MM.1S (cell line): ENCODE measurements at regions not wholly inside any gene's neighbourhood (a gene's known extent, or its start where the extent isn't known, plus 50 kb on each side); places are given as distances from the start of the nearest gene placed in this dataset.

ENCODE experiments used
- DNase-seq: peaks from one replicate; pipeline ENCODE4 v3.0.0-alpha.2; 2015
- H2AFZ ChIP-seq: fragments of 300-600 bp; sonication (generic); 2 replicates; pipeline ENCODE4 v1.6.0; 2016; ENCODE audit warnings: antibody characterized with exemption, low read length
- H3F3A ChIP-seq: fragments of 300-600 bp; sonication (generic); 2 replicates; pipeline ENCODE4 v1.6.1; 2016; ENCODE audit warnings: mild to moderate bottlenecking, antibody characterized with exemption, low read length, moderate library complexity, mixed read lengths; ENCODE audit not compliant: insufficient read depth
- H3K27ac ChIP-seq: fragments of 300-600 bp; sonication (generic); 2 replicates; pipeline ENCODE4 v1.5.1; 2016; ENCODE audit warnings: mild to moderate bottlenecking, low read length
- H3K27me3 ChIP-seq: fragments of 300-600 bp; sonication (generic); replicated peaks from 2 replicates; pipeline ENCODE4 v1.6.0; 2016; ENCODE audit warnings: low read length; ENCODE audit not compliant: insufficient read depth
- H3K36me3 ChIP-seq: fragments of 300-600 bp; sonication (generic); replicated peaks from 2 replicates; pipeline ENCODE4 v1.6.1; 2016; ENCODE audit warnings: mild to moderate bottlenecking, low read length, mixed read lengths; ENCODE audit not compliant: insufficient read depth
- H3K4me1 ChIP-seq: fragments of 300-600 bp; sonication (generic); 2 replicates; pipeline ENCODE4 v1.6.1; 2016; ENCODE audit warnings: low read length, mixed read lengths
- H3K4me2 ChIP-seq: fragments of 300-600 bp; sonication (generic); 2 replicates; pipeline ENCODE4 v1.6.0; 2016; ENCODE audit warnings: low read depth, low read length
- H3K4me3 ChIP-seq: fragments of 300-600 bp; sonication (generic); 2 replicates; pipeline ENCODE4 v1.5.1; 2016; ENCODE audit warnings: low read length, mixed read lengths
- H3K79me2 ChIP-seq: fragments of 300-600 bp; sonication (generic); 2 replicates; pipeline ENCODE4 v1.6.1; 2016; ENCODE audit warnings: mixed run types, low read length, mixed read lengths
- H3K9ac ChIP-seq: fragments of 300-600 bp; sonication (generic); 2 replicates; pipeline ENCODE4 v1.6.1; 2016; ENCODE audit warnings: low read length, mixed read lengths
- H3K9me2 ChIP-seq: fragments of 300-600 bp; sonication (generic); replicated peaks from 2 replicates; pipeline ENCODE4 v1.6.1; 2016; ENCODE audit warnings: mild to moderate bottlenecking, low read length, mixed read lengths; ENCODE audit not compliant: insufficient read depth
- H3K9me3 ChIP-seq: fragments of 300-600 bp; sonication (generic); replicated peaks from 2 replicates; pipeline ENCODE4 v1.6.1; 2016; ENCODE audit warnings: mild to moderate bottlenecking, low read length, mixed read lengths; ENCODE audit not compliant: insufficient read depth
- H4K20me1 ChIP-seq: fragments of 300-600 bp; sonication (generic); 2 replicates; pipeline ENCODE4 v1.6.1; 2016; ENCODE audit warnings: mild to moderate bottlenecking, low read length, moderate library complexity, mixed read lengths; ENCODE audit not compliant: insufficient read depth
- EZH2 ChIP-seq: fragments of 300-600 bp; sonication (generic); optimal IDR thresholded peaks from 2 replicates; pipeline ENCODE3; 2017; ENCODE audit warnings: low read depth, mild to moderate bottlenecking, antibody characterized with exemption, low read length, mixed read lengths
- EZH2phosphoT487 ChIP-seq: fragments of 300-600 bp; sonication (generic); IDR thresholded peaks from 2 replicates; pipeline ENCODE4 v1.6.1; 2018; ENCODE audit warnings: antibody characterized with exemption, low read length
- TF ChIP-seq, protein P1 (sequence below): fragments of 300-600 bp; sonication (generic); IDR thresholded peaks from 2 replicates; pipeline ENCODE4 v1.5.1; 2016; ENCODE audit warnings: antibody characterized with exemption, low read length, mixed read lengths

DNA sequence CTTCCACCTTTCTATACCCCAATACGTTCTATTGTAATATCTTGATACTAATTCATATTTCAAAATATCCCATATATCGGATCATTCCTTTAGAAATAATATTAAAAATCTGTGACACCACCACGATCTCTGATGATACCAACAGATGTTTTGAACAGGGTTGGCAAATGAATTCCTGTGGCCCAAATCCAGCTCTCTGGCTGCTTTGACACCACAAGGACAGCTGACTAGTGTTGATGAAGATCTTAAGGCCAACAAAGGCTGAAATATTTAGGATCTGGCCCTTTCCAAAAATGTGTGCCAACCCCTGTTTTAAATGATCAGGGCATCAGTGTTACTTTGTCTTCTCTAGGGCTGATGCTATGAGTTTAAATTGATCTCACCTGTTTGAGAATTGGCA is 380.7 kb upstream of the PFKP start:
- Histone ChIP-seq H3K4me1 (no peaks in the 10 kb centered on the region), H2AFZ (no peak overlapping the region), H3K9me2 (no peaks in the 10 kb centered on the region), H3K9me3 (no peaks in the 10 kb centered on the region), H3F3A (no peaks in the 10 kb centered on the region), H4K20me1 (no peaks in the 10 kb centered on the region), H3K27ac (no peak overlapping the region), H3K4me2 (no peak overlapping the region), H3K36me3 (no peaks in the 10 kb centered on the region), H3K79me2 (no peaks in the 10 kb centered on the region), H3K27me3 (no peaks in the 10 kb centered on the region), H3K9ac (no peak overlapping the region), H3K4me3 (no peak overlapping the region)
- no peak for DNase-seq
- no peak for TF ChIP-seq EZH2
- no peak for TF ChIP-seq EZH2phosphoT487
- TF ChIP-seq, protein P1, sequence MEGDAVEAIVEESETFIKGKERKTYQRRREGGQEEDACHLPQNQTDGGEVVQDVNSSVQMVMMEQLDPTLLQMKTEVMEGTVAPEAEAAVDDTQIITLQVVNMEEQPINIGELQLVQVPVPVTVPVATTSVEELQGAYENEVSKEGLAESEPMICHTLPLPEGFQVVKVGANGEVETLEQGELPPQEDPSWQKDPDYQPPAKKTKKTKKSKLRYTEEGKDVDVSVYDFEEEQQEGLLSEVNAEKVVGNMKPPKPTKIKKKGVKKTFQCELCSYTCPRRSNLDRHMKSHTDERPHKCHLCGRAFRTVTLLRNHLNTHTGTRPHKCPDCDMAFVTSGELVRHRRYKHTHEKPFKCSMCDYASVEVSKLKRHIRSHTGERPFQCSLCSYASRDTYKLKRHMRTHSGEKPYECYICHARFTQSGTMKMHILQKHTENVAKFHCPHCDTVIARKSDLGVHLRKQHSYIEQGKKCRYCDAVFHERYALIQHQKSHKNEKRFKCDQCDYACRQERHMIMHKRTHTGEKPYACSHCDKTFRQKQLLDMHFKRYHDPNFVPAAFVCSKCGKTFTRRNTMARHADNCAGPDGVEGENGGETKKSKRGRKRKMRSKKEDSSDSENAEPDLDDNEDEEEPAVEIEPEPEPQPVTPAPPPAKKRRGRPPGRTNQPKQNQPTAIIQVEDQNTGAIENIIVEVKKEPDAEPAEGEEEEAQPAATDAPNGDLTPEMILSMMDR = no peak

DNA sequence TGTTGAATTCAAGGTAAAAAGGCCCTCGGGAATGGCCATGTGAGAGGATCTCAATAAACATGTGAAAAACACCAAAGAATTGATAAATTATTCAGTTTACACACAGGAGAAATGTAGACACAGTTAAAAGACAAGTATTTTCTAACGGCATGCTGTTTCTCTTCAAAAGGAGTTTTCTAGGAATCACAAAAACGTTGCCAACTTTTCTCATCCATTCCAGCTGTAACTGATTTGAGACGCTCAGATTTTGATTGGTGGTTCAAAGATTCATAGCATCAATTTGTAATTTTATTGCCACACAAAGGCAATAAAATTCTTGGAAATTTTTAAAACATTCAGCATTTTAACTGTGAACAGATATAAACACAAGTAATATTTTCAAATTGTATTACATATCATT is 384.9 kb upstream of the PFKP start:
- H3K79me2 ChIP-seq = no peaks in the 10 kb centered on the region
- no peak overlapping the region for H2AFZ ChIP-seq
- no peaks in the 10 kb centered on the region for H3K9me3 ChIP-seq
- H3K9me2 ChIP-seq = no peaks in the 10 kb centered on the region
- H3K4me1 ChIP-seq = no peaks in the 10 kb centered on the region
- no peak overlapping the region for H3K4me3 ChIP-seq
- DNase-seq = no peak
- no peaks in the 10 kb centered on the region for H4K20me1 ChIP-seq
- no peak overlapping the region for H3K9ac ChIP-seq
- no peak overlapping the region for H3K27ac ChIP-seq
- no peaks in the 10 kb centered on the region for H3K36me3 ChIP-seq
- no peaks in the 10 kb centered on the region for H3K27me3 ChIP-seq
- no peaks in the 10 kb centered on the region for H3F3A ChIP-seq
- no peak overlapping the region for H3K4me2 ChIP-seq
- TF ChIP-seq EZH2 (no peak), EZH2phosphoT487 (no peak)
- TF ChIP-seq, protein P1 = no peak

DNA sequence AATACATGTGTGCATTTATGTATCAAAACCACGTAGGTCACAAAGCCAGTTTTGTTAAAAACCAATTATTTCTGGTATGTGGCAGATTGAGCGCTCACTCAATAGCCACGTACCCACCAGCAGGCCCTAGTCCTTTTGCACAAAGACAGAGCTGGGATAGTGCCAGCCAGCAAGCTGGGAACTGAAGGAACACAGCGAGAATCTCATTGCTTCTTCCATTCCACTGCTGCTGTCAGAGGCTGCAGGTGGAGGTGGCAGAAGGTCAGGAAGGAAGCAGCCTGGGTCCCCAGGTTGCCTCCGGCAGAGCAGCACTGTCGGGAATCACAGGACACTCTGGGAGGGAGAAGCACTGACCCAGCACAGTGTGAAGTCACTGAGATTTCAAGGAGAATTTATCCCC is 385.5 kb upstream of the PFKP start:
- TF ChIP-seq EZH2 = no peak
- TF ChIP-seq, protein P1 = no peak
- no peak for TF ChIP-seq EZH2phosphoT487
- Histone ChIP-seq H3K79me2 (no peaks in the 10 kb centered on the region), H3K27ac (no peak overlapping the region), H3K9me3 (no peaks in the 10 kb centered on the region), H3K4me2 (no peak overlapping the region), H3K4me3 (no peak overlapping the region), H3K9ac (no peak overlapping the region), H3F3A (no peaks in the 10 kb centered on the region), H3K36me3 (no peaks in the 10 kb centered on the region), H2AFZ (no peak overlapping the region), H3K27me3 (no peaks in the 10 kb centered on the region), H3K4me1 (no peaks in the 10 kb centered on the region), H3K9me2 (no peaks in the 10 kb centered on the region), H4K20me1 (no peaks in the 10 kb centered on the region)
- DNase-seq = no peak
